CD14-positive monocyte (primary cell): ENCODE measurements at regions not wholly inside any gene's neighbourhood (a gene's known extent, or its start where the extent isn't known, plus 50 kb on each side); places are given as distances from the start of the nearest gene placed in this dataset.

Source experiments
- DNase-seq, 3 donors: peaks; one replicate each; pipeline ENCODE4 v3.0.0-alpha.2; 2011 to 2022
- H2AFZ ChIP-seq: 2 replicates; pipeline ENCODE4 v1.6.0; 2012; ENCODE audit warnings: mild to moderate bottlenecking, low read depth, low read length, inconsistent platforms; ENCODE audit not compliant: insufficient read depth, poor library complexity, severe bottlenecking
- H3K27ac ChIP-seq, 2 donors: 1 replicate in 1 of 2; 2 replicates in 1 of 2; pipeline ENCODE4 v1.5.1; 2012 to 2013; ENCODE audit warnings: low read length in 2 of 2, control low read depth in 1 of 2, inconsistent platforms in 1 of 2, low read depth in 1 of 2, mild to moderate bottlenecking in 1 of 2
- H3K27me3 ChIP-seq, 2 donors: one replicate each; pipeline versions ENCODE4 v1.6.0 to v1.6.1; 2011 to 2013; ENCODE audit warnings: low read length in 2 of 2; ENCODE audit not compliant: control insufficient read depth in 2 of 2, insufficient read depth in 2 of 2
- H3K36me3 ChIP-seq, 2 donors: replicated peaks in 1 of 2; 1 replicate in 1 of 2; 2 replicates in 1 of 2; pipeline versions ENCODE4 v1.5.1 to v1.6.1; 2012 to 2013; ENCODE audit warnings: low read length in 2 of 2, control low read depth in 1 of 2, inconsistent platforms in 1 of 2, mild to moderate bottlenecking in 1 of 2; ENCODE audit not compliant: insufficient read depth in 2 of 2, control insufficient read depth in 1 of 2
- H3K4me1 ChIP-seq, 2 donors: 1 replicate in 1 of 2; 2 replicates in 1 of 2; pipeline versions ENCODE4 v1.5.1 to v1.6.1; 2012 to 2013; ENCODE audit warnings: low read length in 2 of 2, control low read depth in 1 of 2, inconsistent platforms in 1 of 2, mild to moderate bottlenecking in 1 of 2, moderate library complexity in 1 of 2; ENCODE audit not compliant: insufficient read depth in 2 of 2, control insufficient read depth in 1 of 2
- H3K4me2 ChIP-seq: replicated peaks from 2 replicates; pipeline ENCODE3; 2012; ENCODE audit warnings: low read length, moderate library complexity, mild to moderate bottlenecking; ENCODE audit not compliant: poor library complexity, severe bottlenecking; ENCODE audit errors: extremely low read depth
- H3K4me3 ChIP-seq, 3 experiments: fragments of 200-600 bp in 1 of 3; sonication (generic) in 1 of 3; replicated peaks in 1 of 3; 1 replicate in 2 of 3; 2 replicates in 1 of 3; pipeline ENCODE4 v1.5.1; 2011 to 2013; ENCODE audit warnings: low read length in 3 of 3, mild to moderate bottlenecking in 3 of 3, control low read depth in 2 of 3, low read depth in 2 of 3, inconsistent platforms in 1 of 3, moderate library complexity in 1 of 3
- H3K79me2 ChIP-seq: 2 replicates; pipeline ENCODE4 v1.6.0; 2012; ENCODE audit warnings: mild to moderate bottlenecking, control low read depth, inconsistent platforms, low read length, moderate library complexity; ENCODE audit not compliant: insufficient read depth
- H3K9ac ChIP-seq: 2 replicates; pipeline ENCODE4 v1.6.0; 2017; ENCODE audit warnings: low read length, mild to moderate bottlenecking; ENCODE audit not compliant: insufficient read depth, poor library complexity, severe bottlenecking
- H3K9me3 ChIP-seq, 2 donors: replicated peaks in 1 of 2; 1 replicate in 1 of 2; 2 replicates in 1 of 2; pipeline versions ENCODE4 v1.5.1 to v1.6.1; 2012 to 2013; ENCODE audit warnings: low read length in 2 of 2, control low read depth in 1 of 2; ENCODE audit not compliant: control insufficient read depth in 1 of 2, insufficient read depth in 1 of 2
- H4K20me1 ChIP-seq: 2 replicates; pipeline ENCODE4 v1.6.0; 2012; ENCODE audit warnings: mild to moderate bottlenecking, low read length, control low read depth, moderate library complexity; ENCODE audit not compliant: insufficient read depth
- H3K27ac Mint-ChIP-seq, 7 donors: one replicate each; pipeline ENCODE4 v1.8.0; 2020; ENCODE audit warnings: mild to moderate bottlenecking in 7 of 7, mixed read lengths in 7 of 7, moderate library complexity in 6 of 7, inconsistent platforms in 2 of 7
- H3K27me3 Mint-ChIP-seq, 3 donors: one replicate each; pipeline ENCODE4 v1.8.0; 2021 to 2022; ENCODE audit warnings: low read depth in 3 of 3, mild to moderate bottlenecking in 3 of 3, mixed read lengths in 3 of 3, moderate library complexity in 3 of 3, inconsistent platforms in 1 of 3
- H3K36me3 Mint-ChIP-seq, 2 donors: one replicate each; pipeline ENCODE4 v1.8.0; 2020; ENCODE audit warnings: mixed read lengths in 2 of 2, inconsistent platforms in 1 of 2, mild to moderate bottlenecking in 1 of 2
- H3K4me1 Mint-ChIP-seq: one replicate; pipeline ENCODE4 v1.8.0; 2020; ENCODE audit warnings: mild to moderate bottlenecking, mixed read lengths
- H3K4me3 Mint-ChIP-seq, 2 donors: one replicate each; pipeline ENCODE4 v1.8.0; 2020; ENCODE audit warnings: mild to moderate bottlenecking in 2 of 2, mixed read lengths in 2 of 2, moderate library complexity in 1 of 2
- H3K9me3 Mint-ChIP-seq, 7 donors: one replicate each; pipeline ENCODE4 v1.8.0; 2020 to 2022; ENCODE audit warnings: mixed read lengths in 7 of 7, mild to moderate bottlenecking in 6 of 7, moderate library complexity in 6 of 7, inconsistent platforms in 2 of 7
- CTCF ChIP-seq: fragments of 200-600 bp; IDR thresholded peaks from one replicate; pipeline ENCODE4 v1.8.0; 2022; ENCODE audit warnings: antibody characterized with exemption, mild to moderate bottlenecking
- WGBS: methylation state at CpG from one replicate; pipeline ENCODE4 v1.1.5; 2013; ENCODE audit warnings: missing lambda C conversion rate; ENCODE audit not compliant: insufficient coverage; 5-methylcytosine and 5-hydroxymethylcytosine counted together
- intact Hi-C, 2 donors: fragments of 100-400 bp; cut with micrococcal nuclease; formaldehyde crosslinking; loops; one replicate each; pipeline versions ENCODE4 v1.15.0 to v1.15.1; 2023

DNA sequence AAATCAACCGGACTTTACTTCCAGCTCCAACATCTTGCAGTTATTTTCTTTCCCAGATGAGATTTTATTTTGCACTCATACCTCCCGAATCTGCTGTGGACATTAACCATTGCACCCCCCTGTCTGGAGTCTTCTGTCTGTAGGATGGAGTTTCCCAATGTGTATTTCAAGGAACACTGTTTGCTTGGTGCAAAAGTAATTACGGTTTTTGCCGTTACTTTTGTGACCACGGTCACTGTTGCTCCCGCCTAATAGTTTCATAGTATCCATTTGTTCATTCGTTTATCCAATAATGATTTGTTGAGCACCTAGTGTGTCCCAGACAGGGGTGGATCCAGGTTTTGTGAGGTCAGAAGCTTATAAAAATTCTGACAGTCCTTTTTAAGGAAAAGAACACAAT lies 90.3 kb upstream of the BCL11A start:
- Mint-ChIP-seq H3K9me3 (no peaks in the 10 kb centered on the region), H3K27me3 (peaks cover 0 to 6% (median 2%) of the 10 kb centered on the region in 3 donors), H3K36me3 (no peaks in the 10 kb centered on the region), H3K27ac (no peak overlapping the region), H3K4me3 (no peak overlapping the region), H3K4me1 (peaks cover 12% of the 10 kb centered on the region)
- TF ChIP-seq CTCF = no peak
- no peak overlapping the region for H3K4me2 ChIP-seq
- 86% methylated on average over 5 of the region's 7 CpGs for whole genome bisulfite sequencing
- no peak overlapping the region for H3K27ac ChIP-seq
- no peaks in the 10 kb centered on the region for H4K20me1 ChIP-seq
- H3K9me3 ChIP-seq = no peaks in the 10 kb centered on the region
- H3K36me3 ChIP-seq = no peaks in the 10 kb centered on the region
- intact Hi-C loops = no loop called here
- H3K9ac ChIP-seq = no peak overlapping the region
- peaks cover 8% of the 10 kb centered on the region in 2 donors for H3K4me1 ChIP-seq
- no peak overlapping the region for H2AFZ ChIP-seq
- no peaks in the 10 kb centered on the region for H3K27me3 ChIP-seq
- H3K79me2 ChIP-seq = no peaks in the 10 kb centered on the region
- DNase-seq = no peak
- no peak overlapping the region for H3K4me3 ChIP-seq

DNA sequence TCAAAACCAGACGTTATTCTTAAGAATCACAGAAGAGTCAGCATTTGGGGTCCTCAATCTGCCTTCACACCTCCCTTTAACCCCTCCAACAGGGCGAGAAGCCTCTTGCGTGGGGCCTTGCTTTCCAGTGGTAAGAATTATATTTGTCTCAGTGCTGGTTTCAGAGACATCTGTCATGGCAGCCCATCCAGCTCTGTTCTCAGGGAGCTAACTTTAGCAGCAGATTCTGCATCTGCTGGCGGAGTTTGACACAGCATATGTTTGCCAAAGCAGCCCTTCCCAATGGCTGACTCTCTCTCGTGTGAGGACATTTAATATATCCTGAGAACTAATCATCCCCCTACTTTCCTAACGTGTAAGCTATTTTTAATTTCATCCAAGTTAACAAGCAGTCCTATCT lies 91.5 kb upstream of the BCL11A start:
- no peaks in the 10 kb centered on the region for H3K9me3 Mint-ChIP-seq
- no peaks in the 10 kb centered on the region for H3K36me3 Mint-ChIP-seq
- Histone ChIP-seq H4K20me1 (no peaks in the 10 kb centered on the region), H3K4me3 (no peak overlapping the region), H3K36me3 (no peaks in the 10 kb centered on the region), H3K27me3 (no peaks in the 10 kb centered on the region), H3K27ac (no peak overlapping the region), H3K4me2 (no peak overlapping the region), H3K4me1 (peaks cover 8% of the 10 kb centered on the region in 2 donors), H2AFZ (no peak overlapping the region), H3K9ac (no peak overlapping the region), H3K9me3 (no peaks in the 10 kb centered on the region), H3K79me2 (no peaks in the 10 kb centered on the region)
- no peak for DNase-seq
- no peak for TF ChIP-seq CTCF
- intact Hi-C loops = no loop called here
- no peak overlapping the region for H3K27ac Mint-ChIP-seq
- WGBS = 90% methylated on average over 4 of the region's 6 CpGs
- H3K4me3 Mint-ChIP-seq = no peak overlapping the region
- H3K27me3 Mint-ChIP-seq = peaks cover 0 to 3% (median 0%) of the 10 kb centered on the region in 3 donors
- H3K4me1 Mint-ChIP-seq = peaks cover 12% of the 10 kb centered on the region
